ENCODE measurements at regions not wholly inside any gene's neighbourhood (a gene's known extent, or its start where the extent isn't known, plus 50 kb on each side); places are given as distances from the start of the nearest gene placed in this dataset.

DNA sequence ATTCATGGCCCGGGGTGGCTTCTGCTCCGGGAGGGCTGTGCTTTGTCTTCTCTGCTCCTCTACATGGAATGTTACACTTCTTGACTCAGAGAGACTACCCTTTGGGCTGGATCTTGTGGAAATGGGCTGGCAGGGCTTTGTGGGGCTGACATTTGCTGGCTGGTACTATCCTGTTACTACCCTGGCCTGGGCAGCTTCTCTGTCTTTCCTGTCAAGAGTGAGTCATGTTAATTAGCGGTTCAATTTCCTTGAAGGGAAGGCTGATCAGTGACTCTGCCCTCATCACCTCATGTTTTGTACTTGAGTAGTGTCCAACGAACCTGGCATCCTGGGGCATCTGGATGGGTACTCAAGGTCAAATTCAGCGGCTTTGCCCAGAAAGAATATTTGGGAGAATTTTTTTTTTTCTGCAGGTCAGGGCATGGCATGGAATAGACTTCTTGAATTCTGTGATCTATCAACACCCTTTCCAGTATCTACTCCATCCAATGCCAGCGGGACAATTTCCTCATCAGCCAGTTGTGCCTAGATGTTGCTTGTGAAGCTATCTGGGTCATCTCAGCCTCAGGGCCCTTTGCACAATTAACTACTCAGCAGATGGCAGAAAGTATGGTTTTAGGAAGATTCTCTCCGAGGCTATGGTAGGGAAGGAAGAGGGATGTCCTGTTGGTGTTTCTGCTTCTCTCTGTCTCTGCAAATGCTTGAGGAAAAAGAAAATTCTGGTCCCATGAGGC, 140.5 kb upstream of the PLET1 start:
- no peak for DNase-seq (ENCODE audit: low read depth)
- H3K4me3 ChIP-seq (ENCODE audit: control insufficient read depth, low read depth, low read length) = no peak overlapping the region
- TF ChIP-seq, protein P1, sequence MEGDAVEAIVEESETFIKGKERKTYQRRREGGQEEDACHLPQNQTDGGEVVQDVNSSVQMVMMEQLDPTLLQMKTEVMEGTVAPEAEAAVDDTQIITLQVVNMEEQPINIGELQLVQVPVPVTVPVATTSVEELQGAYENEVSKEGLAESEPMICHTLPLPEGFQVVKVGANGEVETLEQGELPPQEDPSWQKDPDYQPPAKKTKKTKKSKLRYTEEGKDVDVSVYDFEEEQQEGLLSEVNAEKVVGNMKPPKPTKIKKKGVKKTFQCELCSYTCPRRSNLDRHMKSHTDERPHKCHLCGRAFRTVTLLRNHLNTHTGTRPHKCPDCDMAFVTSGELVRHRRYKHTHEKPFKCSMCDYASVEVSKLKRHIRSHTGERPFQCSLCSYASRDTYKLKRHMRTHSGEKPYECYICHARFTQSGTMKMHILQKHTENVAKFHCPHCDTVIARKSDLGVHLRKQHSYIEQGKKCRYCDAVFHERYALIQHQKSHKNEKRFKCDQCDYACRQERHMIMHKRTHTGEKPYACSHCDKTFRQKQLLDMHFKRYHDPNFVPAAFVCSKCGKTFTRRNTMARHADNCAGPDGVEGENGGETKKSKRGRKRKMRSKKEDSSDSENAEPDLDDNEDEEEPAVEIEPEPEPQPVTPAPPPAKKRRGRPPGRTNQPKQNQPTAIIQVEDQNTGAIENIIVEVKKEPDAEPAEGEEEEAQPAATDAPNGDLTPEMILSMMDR (IDR thresholded peaks at IDR 0.05; ENCODE audit: control insufficient read depth, insufficient read depth, low read depth, low read length, missing control alignments) = no peak

DNA sequence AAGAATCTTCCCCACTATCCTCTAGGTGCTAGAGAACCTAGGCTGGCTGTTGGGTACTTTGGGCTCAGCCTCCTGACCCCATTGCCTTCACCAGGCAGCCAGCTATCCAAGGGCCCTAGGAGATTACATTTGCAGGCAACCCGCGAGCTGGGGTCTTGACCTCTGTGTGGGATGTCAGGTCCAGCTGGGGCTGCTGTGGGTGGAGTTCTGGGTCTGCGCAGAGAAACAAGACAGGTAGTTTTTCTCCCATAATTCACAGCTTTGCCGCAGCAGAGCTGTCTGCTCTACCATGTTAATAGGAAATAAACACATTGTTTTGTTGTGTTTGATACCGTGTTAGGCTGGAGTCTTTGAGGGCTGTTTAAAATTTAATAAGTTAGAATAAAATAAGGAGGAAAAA, 142.8 kb upstream of the PLET1 start:
- H3K4me3 ChIP-seq (ENCODE audit: control insufficient read depth, low read depth, low read length) = no peak overlapping the region
- no peak for DNase-seq (ENCODE audit: low read depth)
- TF ChIP-seq, protein P1 (IDR thresholded peaks at IDR 0.05; ENCODE audit: control insufficient read depth, insufficient read depth, low read depth, low read length, missing control alignments) = no peak

DNA sequence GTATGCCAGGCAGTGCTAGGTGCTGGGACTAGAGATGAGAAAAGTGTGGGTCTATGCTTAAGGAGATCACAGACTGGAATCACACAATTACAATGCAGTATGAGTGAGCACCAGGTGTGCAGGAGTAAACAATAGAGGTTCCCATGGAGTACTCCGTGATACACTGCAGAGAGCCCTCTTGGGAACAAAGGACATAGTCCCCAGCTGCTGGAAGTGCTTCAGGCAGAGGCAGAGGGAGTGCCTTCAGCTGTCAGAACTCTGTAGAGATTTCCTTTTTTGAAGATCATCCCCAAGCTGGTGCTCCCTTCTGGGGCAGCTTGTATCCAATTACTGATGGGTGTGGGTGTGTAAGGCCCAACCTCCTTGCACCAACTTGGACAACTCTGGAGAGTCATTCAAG, 143.5 kb upstream of the PLET1 start:
- TF ChIP-seq, protein P1 (IDR thresholded peaks at IDR 0.05; ENCODE audit: control insufficient read depth, insufficient read depth, low read depth, low read length, missing control alignments) = no peak
- no peak overlapping the region for H3K4me3 ChIP-seq (ENCODE audit: control insufficient read depth, low read depth, low read length)
- DNase-seq (ENCODE audit: low read depth) = no peak

DNA sequence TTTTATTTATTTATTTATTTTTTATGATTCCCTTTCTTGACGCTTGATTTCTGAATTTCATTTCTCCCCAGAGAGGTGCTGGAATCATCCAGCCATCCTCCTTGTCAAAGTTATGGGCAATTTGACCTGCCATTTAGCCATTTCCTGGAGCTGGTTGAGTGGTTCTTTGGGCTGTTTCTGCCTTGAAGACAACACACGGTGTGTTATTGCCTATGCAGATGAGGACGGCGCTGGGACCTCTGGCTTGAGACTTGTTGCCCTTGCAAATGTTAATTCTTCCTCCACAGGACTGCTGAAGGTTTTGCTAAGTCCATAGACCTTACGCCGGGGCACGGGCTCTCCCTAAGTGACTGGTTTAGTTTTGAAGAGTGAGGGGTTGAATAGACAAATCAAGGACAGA, 147.9 kb upstream of the PLET1 start:
- DNase-seq (ENCODE audit: low read depth) = no peak
- H3K4me3 ChIP-seq (ENCODE audit: control insufficient read depth, low read depth, low read length) = no peak overlapping the region
- TF ChIP-seq, protein P1 (IDR thresholded peaks at IDR 0.05; ENCODE audit: control insufficient read depth, insufficient read depth, low read depth, low read length, missing control alignments) = no peak

DNA sequence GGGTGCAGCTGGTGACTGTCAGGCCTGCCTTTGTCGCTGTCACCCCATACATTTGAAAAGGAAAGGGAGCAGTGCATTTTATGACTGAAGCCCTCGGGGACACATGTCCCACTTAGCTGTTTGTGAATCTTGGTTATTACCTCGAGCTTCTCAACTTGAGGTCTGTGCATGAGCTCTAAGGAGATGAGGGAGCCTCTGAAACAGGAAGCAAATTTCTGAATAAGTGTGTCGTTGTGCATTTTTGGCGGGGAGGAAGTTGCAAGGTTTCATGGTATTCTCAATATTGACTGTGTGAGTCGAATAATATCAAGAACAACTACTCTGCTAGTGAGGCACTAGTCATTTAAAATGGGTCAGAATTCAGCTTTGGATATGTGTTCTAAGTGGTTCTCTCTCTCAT, 149.7 kb upstream of the PLET1 start:
- TF ChIP-seq, protein P1 (IDR thresholded peaks at IDR 0.05; ENCODE audit: control insufficient read depth, insufficient read depth, low read depth, low read length, missing control alignments) = no peak
- DNase-seq (ENCODE audit: low read depth) = no peak
- no peak overlapping the region for H3K4me3 ChIP-seq (ENCODE audit: control insufficient read depth, low read depth, low read length)

DNA sequence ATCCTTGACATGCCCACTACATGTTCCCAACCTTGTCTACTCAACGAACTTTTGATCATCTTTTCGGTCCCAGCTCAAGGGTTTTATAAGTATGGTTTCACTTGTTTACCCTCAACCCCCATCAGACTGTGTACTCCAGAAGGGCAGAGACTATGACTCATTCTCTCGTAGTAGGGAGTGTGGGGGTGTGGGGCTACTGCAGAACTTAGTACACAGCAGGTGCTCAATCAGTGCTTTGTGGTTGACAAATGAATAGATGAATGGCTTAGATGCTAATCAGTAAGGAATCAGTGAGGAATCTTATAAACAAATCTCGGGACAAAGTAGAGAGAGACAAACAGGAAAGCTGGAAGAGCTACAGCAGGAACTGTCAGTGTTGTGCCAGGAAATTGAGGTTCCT, 151.7 kb upstream of the PLET1 start:
- no peak overlapping the region for H3K4me3 ChIP-seq (ENCODE audit: control insufficient read depth, low read depth, low read length)
- no peak for DNase-seq (ENCODE audit: low read depth)
- TF ChIP-seq, protein P1 (IDR thresholded peaks at IDR 0.05; ENCODE audit: control insufficient read depth, insufficient read depth, low read depth, low read length, missing control alignments) = no peak
